Occipital lobe (tissue), 1 donor: ENCODE measurements at regions not wholly inside any gene's neighbourhood (a gene's known extent, or its start where the extent isn't known, plus 50 kb on each side); places are given as distances from the start of the nearest gene placed in this dataset.

Experiments used
- DNase-seq: peaks from one replicate; lab custom pipeline; 2025; lab: John Stamatoyannopoulos, UW

- DNase-seq = no peak
These were observed 1794.0 kb upstream of the PCDH7 start for GRCh38 chr4:28926156-28926555.

- DNase-seq = no peak
These were observed 1777.5 kb upstream of the PCDH7 start for GRCh38 chr4:28942631-28943030.

GRCh38 chr4:28947374-28947773, 1772.8 kb upstream of the PCDH7 start:
- no peak for DNase-seq

- DNase-seq = no peak
These were observed 1771.7 kb upstream of the PCDH7 start for GRCh38 chr4:28948501-28948900.

- no peak for DNase-seq
These were observed 1753.2 kb upstream of the PCDH7 start for GRCh38 chr4:28966982-28967381.

- no peak for DNase-seq
These were observed 1746.4 kb upstream of the PCDH7 start for GRCh38 chr4:28973587-28974350.

GRCh38 chr4:28976369-28976768, 1743.8 kb upstream of the PCDH7 start:
- no peak for DNase-seq

- DNase-seq = no peak
These were observed 1718.0 kb upstream of the PCDH7 start for GRCh38 chr4:29002151-29002550.

- no peak for DNase-seq
These were observed 1714.3 kb upstream of the PCDH7 start for GRCh38 chr4:29005838-29006237.

GRCh38 chr4:29009908-29010307, 1710.3 kb upstream of the PCDH7 start:
- DNase-seq = no peak

- no peak for DNase-seq
These were observed 1706.8 kb upstream of the PCDH7 start for GRCh38 chr4:29013341-29013740.

GRCh38 chr4:29014555-29014954, 1705.6 kb upstream of the PCDH7 start:
- no peak for DNase-seq

- DNase-seq = no peak
These were observed 1686.5 kb upstream of the PCDH7 start for GRCh38 chr4:29033703-29034102.

GRCh38 chr4:29037501-29037900, 1682.7 kb upstream of the PCDH7 start:
- no peak for DNase-seq

- no peak for DNase-seq
These were observed 1676.8 kb upstream of the PCDH7 start for GRCh38 chr4:29043411-29043810.

- DNase-seq = no peak
These were observed 1674.0 kb upstream of the PCDH7 start for GRCh38 chr4:29046186-29046585.

- no peak for DNase-seq
These were observed 1673.4 kb upstream of the PCDH7 start for GRCh38 chr4:29046781-29047180.

- DNase-seq = no peak
These were observed 1672.7 kb upstream of the PCDH7 start for GRCh38 chr4:29047341-29048041.

- DNase-seq = no peak
These were observed 1668.7 kb upstream of the PCDH7 start for GRCh38 chr4:29051381-29051965.

GRCh38 chr4:29052266-29052665, 1667.9 kb upstream of the PCDH7 start:
- DNase-seq = no peak

GRCh38 chr4:29058531-29058930, 1661.6 kb upstream of the PCDH7 start:
- no peak for DNase-seq

- DNase-seq = no peak
These were observed 1653.3 kb upstream of the PCDH7 start for GRCh38 chr4:29066861-29067260.

- no peak for DNase-seq
These were observed 1646.6 kb upstream of the PCDH7 start for GRCh38 chr4:29073571-29073970.
